ENCODE measurements at regions not wholly inside any gene's neighbourhood (a gene's known extent, or its start where the extent isn't known, plus 50 kb on each side); places are given as distances from the start of the nearest gene placed in this dataset.

DNA sequence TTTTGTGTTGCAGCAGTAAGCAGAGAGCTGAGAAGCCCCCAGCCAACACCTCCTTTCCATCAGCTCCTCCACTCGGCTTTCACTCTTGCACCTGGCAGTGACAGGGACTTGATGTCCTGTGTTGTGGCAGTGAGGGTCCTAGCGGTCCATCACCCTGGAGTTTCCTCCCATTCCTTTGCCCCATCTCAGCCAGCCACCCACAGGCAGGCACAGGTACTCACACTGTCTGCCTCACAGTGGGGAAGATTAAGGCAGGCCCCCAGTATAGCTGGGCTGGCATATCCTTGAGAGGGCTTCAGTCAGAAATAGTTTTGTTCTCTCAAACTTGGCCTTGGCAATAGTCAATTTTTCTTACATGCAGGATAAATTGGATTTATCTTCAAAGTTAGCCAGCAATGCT lies 362.7 kb downstream of the GADD45G start:
- TF ChIP-seq, protein P1, sequence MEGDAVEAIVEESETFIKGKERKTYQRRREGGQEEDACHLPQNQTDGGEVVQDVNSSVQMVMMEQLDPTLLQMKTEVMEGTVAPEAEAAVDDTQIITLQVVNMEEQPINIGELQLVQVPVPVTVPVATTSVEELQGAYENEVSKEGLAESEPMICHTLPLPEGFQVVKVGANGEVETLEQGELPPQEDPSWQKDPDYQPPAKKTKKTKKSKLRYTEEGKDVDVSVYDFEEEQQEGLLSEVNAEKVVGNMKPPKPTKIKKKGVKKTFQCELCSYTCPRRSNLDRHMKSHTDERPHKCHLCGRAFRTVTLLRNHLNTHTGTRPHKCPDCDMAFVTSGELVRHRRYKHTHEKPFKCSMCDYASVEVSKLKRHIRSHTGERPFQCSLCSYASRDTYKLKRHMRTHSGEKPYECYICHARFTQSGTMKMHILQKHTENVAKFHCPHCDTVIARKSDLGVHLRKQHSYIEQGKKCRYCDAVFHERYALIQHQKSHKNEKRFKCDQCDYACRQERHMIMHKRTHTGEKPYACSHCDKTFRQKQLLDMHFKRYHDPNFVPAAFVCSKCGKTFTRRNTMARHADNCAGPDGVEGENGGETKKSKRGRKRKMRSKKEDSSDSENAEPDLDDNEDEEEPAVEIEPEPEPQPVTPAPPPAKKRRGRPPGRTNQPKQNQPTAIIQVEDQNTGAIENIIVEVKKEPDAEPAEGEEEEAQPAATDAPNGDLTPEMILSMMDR (IDR thresholded peaks at IDR 0.05): no peak
- no peak for TF ChIP-seq POLR2A (IDR thresholded peaks at IDR 0.05)
